Liver (tissue), 8 donors: ENCODE measurements at regions not wholly inside any gene's neighbourhood (a gene's known extent, or its start where the extent isn't known, plus 50 kb on each side); places are given as distances from the start of the nearest gene placed in this dataset.

Experiments
- DNase-seq: peaks from one replicate; pipeline ENCODE4 v3.0.0-alpha.2; 2017; ENCODE audit warnings: low spot score
- H3K27ac ChIP-seq, 2 donors: one replicate each; pipeline ENCODE4 v1.7.0; 2013; ENCODE audit warnings: inconsistent platforms in 2 of 2, low read length in 2 of 2, control low read depth in 1 of 2, low read depth in 1 of 2, mild to moderate bottlenecking in 1 of 2
- H3K27me3 ChIP-seq, 4 donors: one replicate each; pipeline versions ENCODE4 v1.6.1 to v1.7.0; 2013; ENCODE audit warnings: low read length in 3 of 4, inconsistent platforms in 1 of 4, mild to moderate bottlenecking in 1 of 4, moderate library complexity in 1 of 4; ENCODE audit not compliant: control insufficient read depth in 4 of 4, insufficient read depth in 4 of 4
- H3K36me3 ChIP-seq, 4 donors: one replicate each; pipeline versions ENCODE4 v1.6.1 to v1.7.0; 2013; ENCODE audit warnings: low read length in 3 of 4, mild to moderate bottlenecking in 3 of 4, low read depth in 1 of 4, moderate library complexity in 1 of 4; ENCODE audit not compliant: control insufficient read depth in 4 of 4, insufficient read depth in 3 of 4
- H3K4me1 ChIP-seq, 4 donors: one replicate each; pipeline versions ENCODE4 v1.6.1 to v1.7.0; 2013; ENCODE audit warnings: low read length in 3 of 4, mild to moderate bottlenecking in 3 of 4, moderate library complexity in 1 of 4; ENCODE audit not compliant: control insufficient read depth in 4 of 4, insufficient read depth in 4 of 4
- H3K4me3 ChIP-seq, 3 donors: one replicate each; pipeline versions ENCODE4 v1.6.1 to v1.7.0; 2013; ENCODE audit warnings: low read length in 3 of 3, control low read depth in 1 of 3, low read depth in 1 of 3, mild to moderate bottlenecking in 1 of 3
- H3K9ac ChIP-seq, 2 donors: one replicate each; pipeline ENCODE4 v1.7.0; 2013; ENCODE audit warnings: low read length in 2 of 2, mild to moderate bottlenecking in 2 of 2, moderate library complexity in 2 of 2, control low read depth in 1 of 2, low read depth in 1 of 2
- H3K9me3 ChIP-seq, 4 donors: one replicate each; pipeline versions ENCODE4 v1.6.1 to v1.7.0; 2013; ENCODE audit warnings: low read length in 3 of 4; ENCODE audit not compliant: control insufficient read depth in 4 of 4
- ATF3 ChIP-seq: IDR thresholded peaks from 2 replicates; pipeline ENCODE4 v1.6.1; 2016; ENCODE audit warnings: antibody characterized with exemption
- EGR1 ChIP-seq, 2 donors: IDR thresholded peaks; 2 replicates each; pipeline ENCODE4 v1.6.1; 2016 to 2018; ENCODE audit warnings: antibody characterized with exemption in 2 of 2, low read depth in 2 of 2
- FOXA1 ChIP-seq: IDR thresholded peaks from 2 replicates; pipeline ENCODE4 v1.6.1; 2016; ENCODE audit warnings: antibody characterized with exemption
- FOXA2 ChIP-seq: IDR thresholded peaks from 2 replicates; pipeline ENCODE4 v1.6.1; 2016; ENCODE audit warnings: antibody characterized with exemption
- GABPA ChIP-seq, 2 donors: IDR thresholded peaks in 1 of 2; conservative IDR thresholded peaks in 1 of 2; 2 replicates each; pipeline ENCODE4 v1.6.1; 2016; ENCODE audit warnings: antibody characterized with exemption in 2 of 2, mild to moderate bottlenecking in 1 of 2, moderate library complexity in 1 of 2
- HNF4A ChIP-seq, 2 donors: conservative IDR thresholded peaks; 2 replicates each; pipeline ENCODE4 v1.6.1; 2016; ENCODE audit warnings: antibody characterized with exemption in 2 of 2, mild to moderate bottlenecking in 2 of 2
- HNF4G ChIP-seq: IDR thresholded peaks from 2 replicates; pipeline ENCODE4 v1.6.1; 2016; ENCODE audit warnings: antibody characterized with exemption
- JUND ChIP-seq, 2 donors: IDR thresholded peaks; 2 replicates each; pipeline ENCODE4 v1.6.1; 2016; ENCODE audit warnings: antibody characterized with exemption in 2 of 2
- MAX ChIP-seq: IDR thresholded peaks from 2 replicates; pipeline ENCODE4 v1.6.1; 2016; ENCODE audit warnings: antibody characterized with exemption
- NR2F2 ChIP-seq: IDR thresholded peaks from 2 replicates; pipeline ENCODE4 v1.6.1; 2016; ENCODE audit warnings: antibody characterized with exemption
- RAD21 ChIP-seq, 2 donors: IDR thresholded peaks; 2 replicates each; pipeline ENCODE4 v1.6.1; 2016; ENCODE audit warnings: antibody characterized with exemption in 2 of 2, mild to moderate bottlenecking in 2 of 2
- REST ChIP-seq: IDR thresholded peaks from 2 replicates; pipeline ENCODE4 v1.6.1; 2016; ENCODE audit warnings: antibody characterized with exemption, mild to moderate bottlenecking
- RXRA ChIP-seq, 2 donors: IDR thresholded peaks; 2 replicates each; pipeline ENCODE4 v1.6.1; 2017 to 2018; ENCODE audit warnings: antibody characterized with exemption in 2 of 2, mild to moderate bottlenecking in 1 of 2
- SP1 ChIP-seq: IDR thresholded peaks from 2 replicates; pipeline ENCODE4 v1.6.1; 2018; ENCODE audit warnings: antibody characterized with exemption, mild to moderate bottlenecking
- TAF1 ChIP-seq: conservative IDR thresholded peaks from 2 replicates; pipeline ENCODE4 v1.6.1; 2016; ENCODE audit warnings: antibody characterized with exemption, mild to moderate bottlenecking
- YY1 ChIP-seq: IDR thresholded peaks from 2 replicates; pipeline ENCODE4 v1.6.1; 2016; ENCODE audit warnings: antibody characterized with exemption, mild to moderate bottlenecking
- ZBTB33 ChIP-seq: IDR thresholded peaks from 2 replicates; pipeline ENCODE4 v1.6.1; 2016; ENCODE audit warnings: antibody characterized with exemption
- WGBS: extraction: QIAGEN DNeasy Blood & Tissue Kit; methylation state at CpG from one replicate; pipeline ENCODE4 v1.1.7; 2013; 5-methylcytosine and 5-hydroxymethylcytosine counted together
- TF ChIP-seq, protein P1 (sequence below): fragments of 150-350 bp; IDR thresholded peaks from 2 replicates; pipeline ENCODE4 v1.5.1; 2017; ENCODE audit warnings: improper control_type of control experiment, low read depth, low read length; ENCODE audit not compliant: missing input control
- donor health status: healthy.
- donor health status: healthy.
- donor health status: healthy.
- donor health status: healthy.
- donor health status: healthy.

GRCh38 chr10:57336341-57336740 is 931.4 kb downstream of the IPMK start:
- Histone ChIP-seq H3K27me3 (no peaks in the 10 kb centered on the region), H3K4me1 (no peaks in the 10 kb centered on the region), H3K27ac (no peak overlapping the region), H3K4me3 (no peak overlapping the region), H3K9ac (no peak overlapping the region), H3K36me3 (no peaks in the 10 kb centered on the region), H3K9me3 (no peaks in the 10 kb centered on the region)
- no peak for DNase-seq
- no peak for TF ChIP-seq NR2F2
- TF ChIP-seq HNF4G: no peak
- no peak for TF ChIP-seq EGR1 (IDR thresholded peaks at IDR 0.05; ENCODE audit: low read depth in 2 of 2)
- TF ChIP-seq FOXA2: no peak
- TF ChIP-seq ATF3: no peak
- TF ChIP-seq REST: no peak
- no peak for TF ChIP-seq TAF1
- TF ChIP-seq MAX: no peak
- TF ChIP-seq FOXA1: no peak
- TF ChIP-seq YY1: no peak
- no peak for TF ChIP-seq RAD21 (IDR thresholded peaks at IDR 0.05)
- no peak for TF ChIP-seq HNF4A (conservative IDR thresholded peaks at IDR 0.05)
- TF ChIP-seq RXRA (IDR thresholded peaks at IDR 0.05): no peak
- TF ChIP-seq, protein P1, sequence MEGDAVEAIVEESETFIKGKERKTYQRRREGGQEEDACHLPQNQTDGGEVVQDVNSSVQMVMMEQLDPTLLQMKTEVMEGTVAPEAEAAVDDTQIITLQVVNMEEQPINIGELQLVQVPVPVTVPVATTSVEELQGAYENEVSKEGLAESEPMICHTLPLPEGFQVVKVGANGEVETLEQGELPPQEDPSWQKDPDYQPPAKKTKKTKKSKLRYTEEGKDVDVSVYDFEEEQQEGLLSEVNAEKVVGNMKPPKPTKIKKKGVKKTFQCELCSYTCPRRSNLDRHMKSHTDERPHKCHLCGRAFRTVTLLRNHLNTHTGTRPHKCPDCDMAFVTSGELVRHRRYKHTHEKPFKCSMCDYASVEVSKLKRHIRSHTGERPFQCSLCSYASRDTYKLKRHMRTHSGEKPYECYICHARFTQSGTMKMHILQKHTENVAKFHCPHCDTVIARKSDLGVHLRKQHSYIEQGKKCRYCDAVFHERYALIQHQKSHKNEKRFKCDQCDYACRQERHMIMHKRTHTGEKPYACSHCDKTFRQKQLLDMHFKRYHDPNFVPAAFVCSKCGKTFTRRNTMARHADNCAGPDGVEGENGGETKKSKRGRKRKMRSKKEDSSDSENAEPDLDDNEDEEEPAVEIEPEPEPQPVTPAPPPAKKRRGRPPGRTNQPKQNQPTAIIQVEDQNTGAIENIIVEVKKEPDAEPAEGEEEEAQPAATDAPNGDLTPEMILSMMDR: no peak
- TF ChIP-seq GABPA (IDR thresholded peaks at IDR 0.05 in 1 of 2, conservative IDR thresholded peaks at IDR 0.05 in 1 of 2): no peak
- TF ChIP-seq ZBTB33: no peak
- TF ChIP-seq JUND (IDR thresholded peaks at IDR 0.05): no peak
- TF ChIP-seq SP1: no peak
- WGBS: 87% methylated on average over 12 of the region's 12 CpGs

- no peaks in the 10 kb centered on the region for H3K4me1 ChIP-seq
- TF ChIP-seq SP1: no peak
These were observed 933.2 kb downstream of the IPMK start for GRCh38 chr10:57334523-57334922.

More at GRCh38 chr10:57334523-57334922, 933.2 kb downstream of the IPMK start:
- Histone ChIP-seq H3K27ac (no peak overlapping the region), H3K4me3 (no peak overlapping the region), H3K9ac (no peak overlapping the region), H3K9me3 (no peaks in the 10 kb centered on the region), H3K36me3 (no peaks in the 10 kb centered on the region), H3K27me3 (no peaks in the 10 kb centered on the region)
- 62% methylated on average over 4 of the region's 4 CpGs for WGBS
- DNase-seq: no peak
